ENCODE measurements at regions not wholly inside any gene's neighbourhood (a gene's known extent, or its start where the extent isn't known, plus 50 kb on each side); places are given as distances from the start of the nearest gene placed in this dataset.
A peak's percentile ranks its signal among the peaks of the same experiment; 100 is the strongest.

DNA sequence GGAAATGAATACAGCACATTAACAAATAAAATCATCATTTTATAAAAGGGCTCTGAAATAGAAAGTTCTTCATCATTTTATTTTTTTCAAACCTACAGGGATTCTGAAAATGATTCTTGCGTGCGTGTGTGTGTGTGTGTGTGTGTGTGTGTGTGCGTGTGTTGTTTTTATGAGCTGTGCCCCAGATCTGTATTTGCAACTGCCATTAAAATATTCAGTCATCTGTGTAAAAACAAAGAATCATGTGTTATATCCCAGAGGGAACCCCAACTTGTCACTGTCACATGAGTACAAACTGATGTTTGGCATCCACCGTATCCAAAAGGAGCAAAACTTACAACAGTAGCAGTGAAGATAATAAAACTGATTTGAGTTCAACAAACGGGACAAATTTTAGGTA lies 635.4 kb upstream of the PFKP start:
- TF ChIP-seq, protein P1, sequence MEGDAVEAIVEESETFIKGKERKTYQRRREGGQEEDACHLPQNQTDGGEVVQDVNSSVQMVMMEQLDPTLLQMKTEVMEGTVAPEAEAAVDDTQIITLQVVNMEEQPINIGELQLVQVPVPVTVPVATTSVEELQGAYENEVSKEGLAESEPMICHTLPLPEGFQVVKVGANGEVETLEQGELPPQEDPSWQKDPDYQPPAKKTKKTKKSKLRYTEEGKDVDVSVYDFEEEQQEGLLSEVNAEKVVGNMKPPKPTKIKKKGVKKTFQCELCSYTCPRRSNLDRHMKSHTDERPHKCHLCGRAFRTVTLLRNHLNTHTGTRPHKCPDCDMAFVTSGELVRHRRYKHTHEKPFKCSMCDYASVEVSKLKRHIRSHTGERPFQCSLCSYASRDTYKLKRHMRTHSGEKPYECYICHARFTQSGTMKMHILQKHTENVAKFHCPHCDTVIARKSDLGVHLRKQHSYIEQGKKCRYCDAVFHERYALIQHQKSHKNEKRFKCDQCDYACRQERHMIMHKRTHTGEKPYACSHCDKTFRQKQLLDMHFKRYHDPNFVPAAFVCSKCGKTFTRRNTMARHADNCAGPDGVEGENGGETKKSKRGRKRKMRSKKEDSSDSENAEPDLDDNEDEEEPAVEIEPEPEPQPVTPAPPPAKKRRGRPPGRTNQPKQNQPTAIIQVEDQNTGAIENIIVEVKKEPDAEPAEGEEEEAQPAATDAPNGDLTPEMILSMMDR (IDR thresholded peaks at IDR 0.05; ENCODE audit: insufficient read depth, low read depth, low read length, missing control alignments), result no peak
- no peak overlapping the region for H3K4me3 ChIP-seq (ENCODE audit: low read length)
- DNase-seq (ENCODE audit: low read depth), result no peak

DNA sequence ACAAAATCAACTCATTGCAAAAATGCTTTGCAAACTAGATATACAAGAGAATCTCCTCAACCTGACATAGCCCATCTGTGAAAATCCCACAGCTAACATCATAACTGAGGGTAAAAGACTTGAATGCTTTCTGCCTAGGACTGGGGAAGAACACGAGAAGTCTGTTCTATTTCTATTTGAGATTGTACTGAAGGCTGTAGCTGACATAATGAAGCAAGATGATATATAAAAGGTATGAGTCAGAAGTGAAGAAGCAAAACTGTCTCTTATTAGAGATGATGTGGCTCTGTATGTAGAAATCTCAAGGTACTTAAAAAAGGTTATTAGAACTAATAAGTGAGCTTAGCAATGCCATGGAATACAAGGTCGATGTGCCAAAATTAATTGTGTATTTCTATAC lies 639.9 kb upstream of the PFKP start:
- TF ChIP-seq, protein P1 (IDR thresholded peaks at IDR 0.05; ENCODE audit: insufficient read depth, low read depth, low read length, missing control alignments), result no peak
- DNase-seq (ENCODE audit: low read depth), result peak; percentile 2
- no peak overlapping the region for H3K4me3 ChIP-seq (ENCODE audit: low read length)

DNA sequence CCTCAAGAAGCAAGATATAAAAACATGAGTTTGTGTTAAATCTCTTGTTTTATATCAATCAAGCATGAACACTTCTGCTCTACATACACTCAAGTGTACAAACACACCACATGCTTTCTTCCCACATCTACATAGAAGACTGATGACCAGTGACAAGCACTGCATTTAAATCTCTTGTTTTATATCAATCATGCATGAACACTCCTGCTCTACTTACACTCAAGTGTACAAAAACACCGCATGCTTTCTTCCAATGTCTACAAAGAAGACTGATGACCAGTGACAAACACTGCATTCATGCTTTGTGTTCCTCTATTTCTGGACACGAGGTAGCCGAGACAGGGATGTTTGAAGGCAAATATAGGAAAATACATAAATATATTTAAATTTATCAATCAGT lies 642.0 kb upstream of the PFKP start:
- TF ChIP-seq, protein P1 (IDR thresholded peaks at IDR 0.05; ENCODE audit: insufficient read depth, low read depth, low read length, missing control alignments), result no peak
- DNase-seq (ENCODE audit: low read depth), result no peak
- H3K4me3 ChIP-seq (ENCODE audit: low read length), result no peak overlapping the region

DNA sequence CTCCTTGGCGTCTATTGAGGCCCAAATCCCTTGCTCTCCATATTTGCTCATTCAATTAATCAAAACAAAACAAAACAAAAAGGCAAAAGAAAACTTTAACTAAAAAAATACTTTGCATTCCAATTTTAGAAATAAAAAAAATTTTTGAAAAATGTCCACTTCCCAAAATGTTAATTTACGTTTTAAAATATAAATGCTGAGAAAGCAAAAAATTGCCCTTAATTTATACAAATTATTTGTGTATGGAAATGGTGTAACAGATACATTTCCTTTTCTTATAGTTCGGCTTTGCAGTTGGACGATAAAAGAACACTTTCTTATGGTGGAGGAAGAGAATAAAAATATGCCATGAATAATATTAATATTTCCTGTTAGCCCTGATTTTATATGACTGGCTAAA lies 652.8 kb upstream of the PFKP start:
- TF ChIP-seq, protein P1 (IDR thresholded peaks at IDR 0.05; ENCODE audit: insufficient read depth, low read depth, low read length, missing control alignments), result no peak
- DNase-seq (ENCODE audit: low read depth), result no peak
- no peak overlapping the region for H3K4me3 ChIP-seq (ENCODE audit: low read length)

DNA sequence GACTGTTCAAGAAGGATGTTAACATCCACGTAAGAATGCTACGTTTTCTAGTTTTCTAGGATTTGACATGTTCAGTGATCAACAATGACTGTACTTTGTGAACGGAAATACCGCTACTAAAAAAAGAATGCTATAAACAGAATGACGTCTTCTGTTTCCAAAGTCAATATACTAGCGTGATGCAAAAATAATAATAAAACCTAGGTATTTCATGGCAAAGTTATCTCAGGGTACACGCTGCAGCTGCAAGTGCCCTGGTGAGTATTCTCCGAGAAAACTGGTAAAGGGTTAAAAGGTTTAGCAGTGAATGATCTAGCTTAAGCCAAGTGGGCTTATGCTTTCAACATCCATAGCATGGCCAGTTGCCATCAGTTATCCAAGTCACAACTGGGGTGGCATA lies 653.3 kb upstream of the PFKP start:
- DNase-seq (ENCODE audit: low read depth), result no peak
- H3K4me3 ChIP-seq (ENCODE audit: low read length), result no peak overlapping the region
- TF ChIP-seq, protein P1 (IDR thresholded peaks at IDR 0.05; ENCODE audit: insufficient read depth, low read depth, low read length, missing control alignments), result no peak

DNA sequence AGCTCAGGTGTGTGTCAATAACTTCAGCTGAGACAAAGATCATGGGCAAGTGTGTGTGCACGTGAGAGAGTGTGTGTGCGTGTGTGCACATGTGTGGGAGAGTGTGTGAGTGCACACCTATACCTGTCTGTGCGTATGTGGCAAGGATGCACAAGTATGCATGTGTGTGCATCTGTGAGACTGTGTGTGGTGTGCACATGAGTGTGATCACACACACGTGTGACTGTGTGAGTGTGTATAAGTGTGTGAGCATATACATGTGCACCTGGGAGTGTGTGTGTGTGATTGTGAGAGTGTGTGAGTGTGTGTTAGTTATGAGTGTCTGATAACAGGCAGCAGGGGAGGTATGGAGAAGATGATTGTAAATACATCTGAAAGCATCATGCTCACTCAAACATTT lies 657.3 kb upstream of the PFKP start:
- no peak for DNase-seq (ENCODE audit: low read depth)
- TF ChIP-seq, protein P1 (IDR thresholded peaks at IDR 0.05; ENCODE audit: insufficient read depth, low read depth, low read length, missing control alignments), result no peak

DNA sequence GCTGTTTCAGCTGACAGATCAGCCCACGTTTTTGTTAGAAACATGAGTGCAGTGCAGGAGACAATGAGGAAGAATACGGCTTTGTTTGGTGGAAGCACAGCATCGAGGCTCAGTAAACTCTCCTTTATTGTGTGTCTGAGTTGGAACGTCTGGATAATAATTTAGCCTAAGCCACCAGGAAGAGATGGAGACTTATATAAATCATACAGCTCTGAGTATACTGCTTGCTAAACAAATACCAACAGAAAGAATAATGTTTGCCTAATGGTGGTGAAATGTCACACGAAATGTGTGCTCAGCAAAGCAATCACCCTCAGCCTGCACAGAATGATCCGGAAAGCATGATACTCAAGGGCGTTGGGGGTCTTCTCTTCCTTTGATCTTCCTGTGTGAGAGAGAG lies 664.1 kb upstream of the ADARB2 start:
- TF ChIP-seq, protein P1 (IDR thresholded peaks at IDR 0.05; ENCODE audit: insufficient read depth, low read depth, low read length, missing control alignments), result no peak
- no peak for DNase-seq (ENCODE audit: low read depth)
- H3K4me3 ChIP-seq (ENCODE audit: low read length), result no peak overlapping the region

More for the DNA sequence above, 657.3 kb upstream of the PFKP start:
- no peak overlapping the region for H3K4me3 ChIP-seq (ENCODE audit: low read length)

Data from epithelial cell of esophagus (primary cell).